ENCODE measurements at regions not wholly inside any gene's neighbourhood (a gene's known extent, or its start where the extent isn't known, plus 50 kb on each side); places are given as distances from the start of the nearest gene placed in this dataset.

- DNase-seq = peak in 1 of 3 donors; percentile 35
Measured at GRCh38 chr12:127515941-127516340, 751.0 kb upstream of the TMEM132C start.

DNA sequence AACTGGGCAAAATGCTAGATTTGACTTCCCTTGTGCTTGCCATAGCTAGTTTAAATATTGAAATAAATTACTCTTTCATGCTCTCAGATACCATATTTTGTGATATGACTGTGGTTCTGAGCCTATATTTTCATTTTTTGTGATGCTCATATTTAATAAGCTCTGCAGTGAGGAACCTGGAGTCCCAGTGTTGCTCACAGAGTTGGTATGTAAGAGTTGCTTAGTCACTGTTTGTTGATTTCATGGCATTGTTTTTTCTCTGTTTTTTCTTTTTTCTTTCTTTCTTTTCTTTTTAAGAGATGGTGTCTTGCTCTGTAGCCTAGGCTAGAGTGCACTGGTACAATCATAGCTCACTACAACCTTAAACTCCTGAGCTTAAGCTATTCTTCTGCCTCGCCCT is 750.5 kb upstream of the TMEM132C start:
- peak in 1 of 3 donors; percentile 7 for DNase-seq

DNA sequence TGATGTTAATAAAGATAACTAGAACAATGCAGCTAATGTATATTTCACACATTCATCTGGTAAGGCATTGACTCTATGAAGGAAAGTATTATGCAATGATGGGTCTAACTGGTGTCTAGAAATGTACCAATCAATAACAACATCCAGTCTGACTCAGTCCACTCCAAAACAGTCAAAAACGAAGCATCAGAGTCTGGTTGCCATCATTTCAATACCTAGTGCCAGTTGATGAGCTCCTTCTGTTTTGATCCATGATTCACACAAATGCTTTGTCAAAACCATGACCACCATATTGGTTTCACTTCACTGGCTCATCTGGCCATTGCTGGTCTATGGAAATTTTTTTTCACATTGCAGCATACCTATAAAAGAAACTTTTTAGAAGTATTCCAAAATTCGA is 747.2 kb upstream of the TMEM132C start:
- no peak for DNase-seq

DNA sequence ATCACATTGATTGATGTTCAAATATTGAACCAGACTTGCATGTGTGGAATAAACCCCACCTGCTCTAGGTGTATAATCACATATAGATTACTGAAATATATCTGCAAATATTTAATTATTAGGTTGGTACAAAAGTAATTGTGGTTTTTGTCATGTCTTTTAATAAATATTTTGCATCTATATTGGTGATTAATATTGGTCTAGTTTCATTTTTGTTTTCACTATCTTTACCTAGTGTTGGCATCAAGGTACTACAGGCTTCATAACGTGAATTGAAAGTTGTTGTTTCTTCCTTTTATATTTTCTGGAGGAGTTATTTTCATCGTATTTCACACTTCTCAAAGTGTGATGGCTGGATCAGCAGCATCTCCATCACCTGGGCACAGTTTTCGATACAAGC is 740.0 kb upstream of the TMEM132C start:
- no peak for DNase-seq

GRCh38 chr12:127528551-127528950 is 738.4 kb upstream of the TMEM132C start:
- DNase-seq = no peak

DNA sequence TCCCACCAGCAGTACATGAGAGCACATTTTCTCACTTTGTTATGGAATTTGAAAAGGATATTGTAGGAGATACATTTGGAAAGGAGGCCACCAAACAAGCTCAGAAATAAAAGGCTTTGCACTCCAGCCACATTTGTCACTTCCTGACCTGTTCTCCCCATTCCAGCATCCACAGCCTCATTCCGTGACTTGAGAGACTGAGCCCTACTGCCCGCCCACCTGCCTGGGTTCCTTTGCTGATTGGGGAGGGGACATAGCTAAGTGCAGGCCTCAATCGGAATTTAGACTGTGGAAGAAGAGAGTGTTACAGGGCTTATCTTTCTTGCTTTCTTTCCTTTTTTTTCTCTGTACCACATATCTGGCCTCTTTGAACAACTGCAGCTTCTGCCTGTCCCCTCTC is 735.4 kb upstream of the TMEM132C start:
- DNase-seq = no peak

- no peak for DNase-seq
Measured at GRCh38 chr12:127533353-127533752, 733.6 kb upstream of the TMEM132C start.

GRCh38 chr12:127536833-127537428 is 730.0 kb upstream of the TMEM132C start:
- no peak for DNase-seq

DNA sequence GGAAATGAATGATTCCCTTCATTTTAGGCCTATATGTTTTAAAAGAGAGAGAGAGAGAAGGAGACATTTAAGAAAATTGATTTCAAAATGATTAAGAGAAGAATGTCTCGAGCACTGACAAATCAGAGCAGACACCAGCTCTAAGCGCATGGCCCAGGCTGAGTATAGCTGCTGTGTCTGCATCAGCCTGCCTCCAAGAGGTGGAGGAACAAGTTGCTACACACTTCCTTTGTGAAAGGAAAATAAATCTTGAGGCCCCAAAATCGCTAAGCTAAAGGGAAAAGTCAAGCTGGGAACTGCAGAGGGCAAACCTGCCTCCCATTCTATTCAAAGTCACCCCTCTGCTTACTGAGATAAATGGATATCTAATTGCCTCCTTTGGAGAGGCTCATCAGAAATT is 728.7 kb upstream of the TMEM132C start:
- no peak for DNase-seq

GRCh38 chr12:127539226-127539858 is 727.6 kb upstream of the TMEM132C start:
- DNase-seq = no peak

DNA sequence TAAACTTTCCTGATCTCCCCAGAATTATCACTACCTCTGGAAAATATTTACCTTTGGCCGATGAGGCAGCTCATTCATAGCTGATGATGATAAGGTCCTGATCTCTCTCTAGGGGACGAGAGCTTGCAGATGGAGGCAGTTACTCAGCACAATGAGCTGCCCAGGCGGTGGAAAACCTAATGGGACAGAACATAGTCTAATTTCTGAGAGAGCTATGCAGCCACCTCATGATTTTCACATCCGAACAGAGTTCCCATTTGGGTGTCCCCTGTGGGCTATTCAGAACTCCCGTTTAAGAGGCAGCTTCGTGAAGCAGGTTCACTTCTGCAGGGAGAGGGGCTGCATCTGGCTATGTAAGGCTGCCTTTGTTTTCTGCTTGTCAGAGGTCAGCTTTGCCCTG is 724.6 kb upstream of the TMEM132C start:
- DNase-seq = no peak

DNA sequence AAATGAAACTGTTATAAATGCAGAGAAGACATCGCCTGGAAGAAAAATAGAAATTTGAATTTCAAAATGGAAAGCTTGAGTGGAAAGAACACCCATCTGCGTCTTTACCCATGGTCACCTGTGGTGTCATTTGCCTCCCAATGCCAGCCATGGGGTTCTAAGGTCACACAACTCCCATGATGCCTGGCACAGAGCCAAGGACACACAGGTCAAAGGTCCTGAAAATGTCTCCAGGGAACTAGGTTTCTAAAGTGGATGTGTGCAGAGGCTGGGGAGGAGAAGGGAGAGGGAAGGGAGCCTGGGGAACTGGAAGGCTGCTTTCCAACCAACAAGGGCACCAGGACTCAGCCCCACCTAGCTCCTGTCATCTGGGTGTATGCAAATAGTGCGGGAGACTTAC is 724.0 kb upstream of the TMEM132C start:
- peak in 1 of 3 donors; percentile 7 for DNase-seq

DNA sequence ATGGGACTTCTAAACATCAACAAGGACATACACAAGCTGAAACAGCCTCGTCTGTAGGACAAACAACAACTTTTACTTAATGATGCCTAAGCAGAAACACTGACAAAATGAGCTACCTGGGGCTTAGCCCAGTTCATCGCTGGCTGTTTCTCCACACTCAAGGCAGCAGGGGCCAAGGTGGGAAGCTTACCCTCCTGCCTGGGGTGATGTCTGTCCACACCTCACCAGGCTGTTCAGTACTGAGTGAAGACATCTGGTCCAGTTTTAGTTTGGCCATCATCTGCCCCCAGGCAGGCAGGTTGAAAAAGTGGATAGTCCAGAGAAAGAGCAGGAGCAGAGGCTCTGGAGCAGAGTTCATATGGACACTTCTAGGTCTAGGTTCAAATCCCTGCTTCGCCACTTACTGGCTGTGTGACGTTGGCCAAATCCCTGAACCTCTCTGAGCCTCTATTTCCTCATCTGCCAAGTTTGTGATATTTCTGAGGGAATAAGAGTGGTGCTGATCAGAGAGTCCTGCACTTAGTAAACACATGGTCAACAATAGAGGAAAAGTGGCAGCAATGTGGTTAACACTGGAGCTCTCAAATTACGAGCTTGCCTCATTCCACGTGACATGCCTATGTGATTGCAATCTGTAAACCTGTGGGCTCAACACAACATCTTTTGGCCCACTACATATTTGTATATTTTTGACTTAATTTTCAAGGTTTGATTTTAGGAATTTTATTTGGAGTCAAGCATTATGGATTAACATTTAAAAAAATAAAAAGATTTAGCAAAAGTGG is 720.1 kb upstream of the TMEM132C start:
- DNase-seq = no peak

DNA sequence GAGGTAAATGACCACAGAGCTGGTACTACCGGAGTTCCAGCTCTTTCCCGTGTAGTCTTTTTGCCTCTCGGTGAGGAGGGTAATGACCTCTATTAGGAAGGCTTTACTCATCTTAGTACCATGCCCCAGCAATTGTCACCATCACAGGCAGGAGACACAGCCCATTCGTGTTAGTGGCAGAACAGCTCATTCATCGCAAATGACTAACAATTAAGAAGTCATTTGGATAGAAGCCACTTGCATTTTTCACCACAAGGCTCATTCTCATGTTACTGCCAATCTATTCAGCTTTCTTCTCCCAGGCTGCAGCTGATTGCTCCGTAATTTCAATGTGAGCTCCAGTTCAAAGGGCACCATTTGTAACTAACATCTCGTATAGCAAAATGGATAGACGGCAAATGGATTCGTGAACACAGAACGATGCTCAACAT is 718.8 kb upstream of the TMEM132C start:
- DNase-seq = peak in 1 of 3 donors; percentile 71

- peak in 1 of 3 donors; percentile 51 for DNase-seq
Measured at GRCh38 chr12:127550271-127550670, 716.7 kb upstream of the TMEM132C start.

DNA sequence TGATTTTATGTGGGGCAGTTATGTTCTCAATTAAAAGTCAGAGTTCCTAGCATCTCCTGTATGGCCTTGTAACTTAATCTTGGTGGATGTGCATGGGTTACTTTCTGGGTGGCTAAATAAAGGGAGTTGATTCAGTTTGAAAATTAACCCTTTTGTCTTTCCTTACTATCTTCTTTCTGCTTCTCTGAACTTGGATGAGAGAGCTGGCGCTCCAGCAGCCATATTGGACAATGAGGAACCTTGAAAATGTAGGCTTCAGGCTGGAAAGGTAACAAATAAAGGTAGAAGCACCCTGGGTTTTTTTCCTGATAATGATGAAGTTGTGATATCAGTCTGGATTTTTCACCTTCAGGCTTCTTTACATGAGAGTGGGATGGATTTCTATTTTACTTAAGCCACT is 714.1 kb upstream of the TMEM132C start:
- DNase-seq = no peak

DNA sequence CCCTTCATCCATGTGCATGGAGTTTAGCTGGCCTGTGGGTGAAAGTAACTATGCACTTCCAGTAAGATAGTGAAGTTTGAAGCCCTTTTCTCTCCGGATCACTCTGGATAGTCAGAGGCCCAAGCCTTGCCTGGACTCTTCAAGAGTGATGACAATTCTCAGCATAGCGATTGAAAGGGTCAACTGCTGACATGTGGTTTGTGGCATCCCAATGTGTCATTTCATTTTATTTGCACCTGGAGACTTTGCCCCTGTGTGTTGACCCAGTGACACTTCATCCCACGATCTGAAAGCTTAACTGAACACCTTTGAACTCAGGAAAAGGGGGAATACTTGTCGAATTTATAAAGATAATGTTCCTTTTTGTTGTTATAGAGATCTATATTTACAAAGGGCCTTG is 711.9 kb upstream of the TMEM132C start:
- no peak for DNase-seq

DNA sequence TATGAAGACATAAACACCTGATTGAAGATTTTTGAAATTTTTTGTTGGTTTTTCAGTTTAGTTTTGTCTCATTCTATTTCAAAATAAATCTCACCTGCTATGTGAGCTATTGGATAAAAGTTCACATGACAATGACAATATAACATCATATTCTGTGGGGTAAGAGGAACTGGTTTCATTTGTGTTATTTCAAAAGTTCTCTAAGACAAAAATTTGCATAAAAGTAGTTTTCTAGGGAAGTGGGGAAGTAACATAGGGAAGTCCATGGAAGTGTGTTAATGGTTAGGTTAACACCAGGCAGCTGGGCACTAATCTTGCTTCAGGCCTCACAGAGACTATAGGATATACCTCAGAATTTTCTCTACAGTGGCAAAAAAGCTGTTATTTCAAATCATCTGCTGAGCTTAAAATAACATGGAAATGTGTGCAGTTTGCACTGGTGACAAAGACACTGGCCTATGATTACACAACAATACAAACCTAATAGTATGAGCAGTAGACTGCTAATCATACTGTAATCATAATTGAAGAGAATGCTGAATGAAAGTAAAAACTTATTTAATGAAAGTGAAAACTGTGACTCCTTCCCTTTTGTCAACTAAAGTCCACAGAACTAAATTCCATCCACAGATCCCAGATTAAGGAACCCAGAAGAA is 710.6 kb upstream of the TMEM132C start:
- no peak for DNase-seq

DNA sequence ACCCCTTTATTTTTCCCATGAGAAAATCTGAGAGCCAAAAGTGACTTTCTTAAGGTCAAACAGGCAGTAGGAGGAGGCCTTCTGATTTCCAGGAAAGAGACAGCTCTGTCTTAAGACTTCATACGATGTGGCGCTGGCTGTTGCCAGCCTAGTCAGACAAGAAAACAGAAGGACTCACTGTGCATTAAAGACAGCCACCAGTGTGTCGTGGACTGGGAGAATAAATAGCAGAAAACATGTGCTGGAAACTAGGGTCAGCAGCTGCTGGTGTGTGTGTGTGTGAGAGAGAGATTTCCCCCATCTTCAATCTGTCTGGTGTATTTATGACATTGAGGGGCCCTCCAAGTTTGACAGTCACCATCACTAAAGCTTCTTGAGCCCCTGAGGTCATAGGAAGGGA is 708.6 kb upstream of the TMEM132C start:
- DNase-seq = no peak

- peak in 2 of 3 donors; percentile 24 to 90 for DNase-seq
Measured at GRCh38 chr12:127559349-127560040, 707.5 kb upstream of the TMEM132C start.

- DNase-seq = no peak
Measured at GRCh38 chr12:127560041-127560478, 706.9 kb upstream of the TMEM132C start.

DNA sequence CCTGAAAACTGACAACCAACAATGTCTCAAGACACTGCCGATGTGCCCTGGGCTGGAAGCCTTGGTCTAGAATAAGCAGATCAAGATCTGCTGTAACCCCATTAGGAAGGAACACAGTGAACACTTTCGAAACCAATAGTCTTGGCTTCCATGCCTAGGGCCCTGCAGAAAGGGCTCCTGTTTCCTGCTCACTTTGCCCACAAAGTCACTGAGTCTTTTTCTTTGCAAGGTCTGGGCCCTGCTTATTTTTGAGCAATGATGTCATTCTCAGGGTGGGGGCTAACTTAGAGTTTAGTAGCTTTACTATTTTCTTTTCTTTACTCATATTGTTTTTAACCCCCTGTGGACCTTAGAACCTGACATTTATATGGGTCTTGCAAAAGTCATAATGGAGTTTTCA is 704.2 kb upstream of the TMEM132C start:
- DNase-seq = no peak

Measured in muscle of back (tissue), 3 donors.